ENCODE measurements at regions not wholly inside any gene's neighbourhood (a gene's known extent, or its start where the extent isn't known, plus 50 kb on each side); places are given as distances from the start of the nearest gene placed in this dataset.

GRCh38 chr20:30602424-30602823, 655.0 kb upstream of the DEFB115 start:
- H3K36me3 ChIP-seq (ENCODE audit: control insufficient read depth, insufficient read depth, low read length), result no peaks in the 10 kb centered on the region
- H3K9ac ChIP-seq (ENCODE audit: insufficient read depth, low read length), result no peak overlapping the region
- no peak for TF ChIP-seq EZH2 (IDR thresholded peaks at IDR 0.05; ENCODE audit: low read length, missing control alignments)
- TF ChIP-seq CTCF (conservative IDR thresholded peaks at IDR 0.05 in 1 of 2, IDR thresholded peaks at IDR 0.05 in 1 of 2; ENCODE audit: low read depth in 1 of 2, low read length in 2 of 2), result no peak
- no peaks in the 10 kb centered on the region for H3K79me2 ChIP-seq (ENCODE audit: control insufficient read depth, insufficient read depth, low read length)
- H3K27ac ChIP-seq (ENCODE audit: insufficient read depth, low read length), result no peak overlapping the region
- no peak overlapping the region for H2AFZ ChIP-seq (ENCODE audit: low read length)
- H3K4me1 ChIP-seq (ENCODE audit: control insufficient read depth, extremely low read depth, insufficient read depth, low read length), result no peaks in the 10 kb centered on the region
- no peak for DNase-seq (ENCODE audit: low read depth in 2 of 2)
- no peaks in the 10 kb centered on the region for H3K9me3 ChIP-seq (ENCODE audit: control insufficient read depth, insufficient read depth, low read depth, low read length)
- H4K20me1 ChIP-seq (ENCODE audit: control insufficient read depth, extremely low read depth, insufficient read depth, low read length), result no peaks in the 10 kb centered on the region
- H3K4me2 ChIP-seq (ENCODE audit: extremely low read depth, insufficient read depth, low read length), result no peak overlapping the region
- no peaks in the 10 kb centered on the region for H3K27me3 ChIP-seq (ENCODE audit: control insufficient read depth, insufficient read depth, low read length)
- H3K4me3 ChIP-seq (replicated peaks in 1 of 4; ENCODE audit: control extremely low read depth in 1 of 4, insufficient read depth in 1 of 4, low read depth in 3 of 4, low read length in 4 of 4), result no peak overlapping the region

DNA sequence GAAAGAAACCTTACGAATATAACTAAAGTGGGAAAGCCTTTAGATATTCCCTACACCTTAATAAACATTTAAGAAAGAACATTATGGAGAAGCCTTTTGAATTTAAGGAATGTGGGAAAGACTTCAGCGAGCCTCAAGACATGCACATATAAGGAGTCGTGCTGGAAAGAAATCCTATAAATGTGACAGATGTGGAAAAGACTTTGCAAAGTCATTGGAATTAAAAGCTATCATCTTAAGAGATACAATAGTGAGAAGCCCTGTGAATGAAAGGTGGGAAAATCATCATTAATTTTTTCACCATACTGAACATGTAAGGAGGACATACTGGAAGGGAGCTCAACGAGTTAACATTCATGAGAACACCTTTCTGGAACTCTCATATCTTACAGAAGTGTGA, 650.5 kb upstream of the DEFB115 start:
- no peak for DNase-seq (ENCODE audit: low read depth in 2 of 2)
- TF ChIP-seq CTCF (conservative IDR thresholded peaks at IDR 0.05 in 1 of 2, IDR thresholded peaks at IDR 0.05 in 1 of 2; ENCODE audit: low read depth in 1 of 2, low read length in 2 of 2) (no peak), EZH2 (IDR thresholded peaks at IDR 0.05; ENCODE audit: low read length, missing control alignments) (no peak)
- no peaks in the 10 kb centered on the region for H3K36me3 ChIP-seq (ENCODE audit: control insufficient read depth, insufficient read depth, low read length)
- H2AFZ ChIP-seq (ENCODE audit: low read length), result no peak overlapping the region
- no peak overlapping the region for H3K27ac ChIP-seq (ENCODE audit: insufficient read depth, low read length)
- H3K9ac ChIP-seq (ENCODE audit: insufficient read depth, low read length), result no peak overlapping the region
- H3K79me2 ChIP-seq (ENCODE audit: control insufficient read depth, insufficient read depth, low read length), result no peaks in the 10 kb centered on the region
- H3K4me1 ChIP-seq (ENCODE audit: control insufficient read depth, extremely low read depth, insufficient read depth, low read length), result no peaks in the 10 kb centered on the region
- no peak overlapping the region for H3K4me2 ChIP-seq (ENCODE audit: extremely low read depth, insufficient read depth, low read length)
- no peaks in the 10 kb centered on the region for H3K27me3 ChIP-seq (ENCODE audit: control insufficient read depth, insufficient read depth, low read length)
- no peak overlapping the region for H3K4me3 ChIP-seq (replicated peaks in 1 of 4; ENCODE audit: control extremely low read depth in 1 of 4, insufficient read depth in 1 of 4, low read depth in 3 of 4, low read length in 4 of 4)
- H3K9me3 ChIP-seq (ENCODE audit: control insufficient read depth, insufficient read depth, low read depth, low read length), result no peaks in the 10 kb centered on the region
- H4K20me1 ChIP-seq (ENCODE audit: control insufficient read depth, extremely low read depth, insufficient read depth, low read length), result no peaks in the 10 kb centered on the region

- H4K20me1 ChIP-seq (ENCODE audit: control insufficient read depth, extremely low read depth, insufficient read depth, low read length), result no peaks in the 10 kb centered on the region
- no peaks in the 10 kb centered on the region for H3K36me3 ChIP-seq (ENCODE audit: control insufficient read depth, insufficient read depth, low read length)
- no peaks in the 10 kb centered on the region for H3K9me3 ChIP-seq (ENCODE audit: control insufficient read depth, insufficient read depth, low read depth, low read length)
- H3K4me3 ChIP-seq (replicated peaks in 1 of 4; ENCODE audit: control extremely low read depth in 1 of 4, insufficient read depth in 1 of 4, low read depth in 3 of 4, low read length in 4 of 4), result no peak overlapping the region
- no peak for DNase-seq (ENCODE audit: low read depth in 2 of 2)
- TF ChIP-seq CTCF (conservative IDR thresholded peaks at IDR 0.05 in 1 of 2, IDR thresholded peaks at IDR 0.05 in 1 of 2; ENCODE audit: low read depth in 1 of 2, low read length in 2 of 2), result no peak
- H2AFZ ChIP-seq (ENCODE audit: low read length), result no peak overlapping the region
- H3K27me3 ChIP-seq (ENCODE audit: control insufficient read depth, insufficient read depth, low read length), result no peaks in the 10 kb centered on the region
- no peak overlapping the region for H3K4me2 ChIP-seq (ENCODE audit: extremely low read depth, insufficient read depth, low read length)
- H3K4me1 ChIP-seq (ENCODE audit: control insufficient read depth, extremely low read depth, insufficient read depth, low read length), result no peaks in the 10 kb centered on the region
- no peak overlapping the region for H3K27ac ChIP-seq (ENCODE audit: insufficient read depth, low read length)
- H3K9ac ChIP-seq (ENCODE audit: insufficient read depth, low read length), result no peak overlapping the region
- no peaks in the 10 kb centered on the region for H3K79me2 ChIP-seq (ENCODE audit: control insufficient read depth, insufficient read depth, low read length)
Measured at GRCh38 chr20:30610029-30610693, 647.3 kb upstream of the DEFB115 start.

All from fibroblast of lung (primary cell).